Lower lobe of right lung (tissue), 2 donors: ENCODE measurements at regions not wholly inside any gene's neighbourhood (a gene's known extent, or its start where the extent isn't known, plus 50 kb on each side); places are given as distances from the start of the nearest gene placed in this dataset.

Experiments
- ATAC-seq, 2 donors: fragments of 200-7000 bp; cut with Tn5 transposase; one replicate each; pipeline ENCODE4 v1.9.1; 2020 to 2022; ENCODE audit warnings: mild to moderate bottlenecking in 2 of 2, moderate library complexity in 2 of 2
- DNase-seq: peaks from one replicate; pipeline ENCODE4 v3.0.0-alpha.2; 2020
- H3K27ac ChIP-seq: fragments of 200-600 bp; one replicate; pipeline ENCODE4 v1.8.0; 2022
- H3K27me3 ChIP-seq: fragments of 200-600 bp; one replicate; pipeline ENCODE4 v1.8.0; 2022; ENCODE audit warnings: low read depth
- H3K36me3 ChIP-seq: fragments of 200-600 bp; one replicate; pipeline ENCODE4 v1.8.0; 2022; ENCODE audit warnings: mild to moderate bottlenecking
- H3K4me1 ChIP-seq: fragments of 200-600 bp; one replicate; pipeline ENCODE4 v1.8.0; 2022
- H3K4me3 ChIP-seq: fragments of 200-600 bp; one replicate; pipeline ENCODE4 v1.8.0; 2022; ENCODE audit warnings: mild to moderate bottlenecking
- H3K9me3 ChIP-seq: fragments of 200-600 bp; one replicate; pipeline ENCODE4 v1.8.0; 2022
- CTCF ChIP-seq: fragments of 200-600 bp; IDR thresholded peaks from one replicate; pipeline ENCODE4 v1.8.0; 2022; ENCODE audit warnings: antibody characterized with exemption, mild to moderate bottlenecking
- intact Hi-C: fragments of 100-400 bp; cut with DNase I; formaldehyde crosslinking; loops from one replicate; pipeline ENCODE4 v1.11.0; 2022
- donor health status: DM: no; HTN: yes; CAD: no; lungs with severe emphysema.

- H3K27me3 ChIP-seq, result peaks cover 26% of the 10 kb centered on the region
- no peak overlapping the region for H3K4me3 ChIP-seq
- intact Hi-C loops, result no loop called here
- no peak overlapping the region for H3K27ac ChIP-seq
- TF ChIP-seq CTCF, result no peak
- DNase-seq (no peak), ATAC-seq (no peak)
- H3K9me3 ChIP-seq, result no peaks in the 10 kb centered on the region
- H3K4me1 ChIP-seq, result no peaks in the 10 kb centered on the region
- no peaks in the 10 kb centered on the region for H3K36me3 ChIP-seq
Observed at GRCh38 chr17:36829676-36830075, 107.6 kb upstream of the LHX1 start.

GRCh38 chr17:36833279-36833678 is 104.0 kb upstream of the LHX1 start:
- H3K27me3 ChIP-seq, result peaks cover 3% of the 10 kb centered on the region
- no peaks in the 10 kb centered on the region for H3K36me3 ChIP-seq
- H3K27ac ChIP-seq, result no peak overlapping the region
- intact Hi-C loops, result no loop called here
- no peak for TF ChIP-seq CTCF
- no peak overlapping the region for H3K4me3 ChIP-seq
- no peaks in the 10 kb centered on the region for H3K9me3 ChIP-seq
- ATAC-seq, result no peak
- no peaks in the 10 kb centered on the region for H3K4me1 ChIP-seq
- DNase-seq, result no peak

GRCh38 chr17:36835036-36835435 is 102.2 kb upstream of the LHX1 start:
- ATAC-seq (no peak), DNase-seq (no peak)
- no peak for TF ChIP-seq CTCF
- H3K4me1 ChIP-seq, result no peaks in the 10 kb centered on the region
- no peaks in the 10 kb centered on the region for H3K9me3 ChIP-seq
- H3K36me3 ChIP-seq, result no peaks in the 10 kb centered on the region
- H3K4me3 ChIP-seq, result no peak overlapping the region
- intact Hi-C loops, result no loop called here
- H3K27ac ChIP-seq, result no peak overlapping the region
- H3K27me3 ChIP-seq, result peaks cover 3% of the 10 kb centered on the region

- ATAC-seq (no peak), DNase-seq (no peak)
- Histone ChIP-seq H3K27me3 (no peaks in the 10 kb centered on the region), H3K36me3 (no peaks in the 10 kb centered on the region), H3K9me3 (no peaks in the 10 kb centered on the region), H3K4me1 (no peaks in the 10 kb centered on the region), H3K4me3 (no peak overlapping the region), H3K27ac (no peak overlapping the region)
- no peak for TF ChIP-seq CTCF
- intact Hi-C loops, result no loop called here
Observed at GRCh38 chr17:36837195-36837938, 99.9 kb upstream of the LHX1 start.

- Histone ChIP-seq H3K36me3 (no peaks in the 10 kb centered on the region), H3K4me3 (no peak overlapping the region), H3K27me3 (peaks cover 3% of the 10 kb centered on the region), H3K4me1 (no peaks in the 10 kb centered on the region), H3K27ac (no peak overlapping the region), H3K9me3 (no peaks in the 10 kb centered on the region)
- DNase-seq (no peak), ATAC-seq (no peak)
- intact Hi-C loops, result no loop called here
- TF ChIP-seq CTCF, result no peak
Observed at GRCh38 chr17:36837939-36838272, 99.4 kb upstream of the LHX1 start.

GRCh38 chr17:36839256-36839655 is 98.0 kb upstream of the LHX1 start:
- ATAC-seq, result no peak
- no peaks in the 10 kb centered on the region for H3K9me3 ChIP-seq
- H3K4me1 ChIP-seq, result no peaks in the 10 kb centered on the region
- intact Hi-C loops, result no loop called here
- H3K4me3 ChIP-seq, result no peak overlapping the region
- no peak overlapping the region for H3K27ac ChIP-seq
- H3K27me3 ChIP-seq, result peaks cover 7% of the 10 kb centered on the region
- TF ChIP-seq CTCF, result no peak
- no peaks in the 10 kb centered on the region for H3K36me3 ChIP-seq
- no peak for DNase-seq
